ENCODE measurements at regions not wholly inside any gene's neighbourhood (a gene's known extent, or its start where the extent isn't known, plus 50 kb on each side); places are given as distances from the start of the nearest gene placed in this dataset.

GRCh38 chr16:51532551-51532950 is 381.5 kb upstream of the SALL1 start:
- H3K4me3 ChIP-seq (ENCODE audit: low read depth, low read length) = no peak overlapping the region
- DNase-seq (ENCODE audit: low read depth) = no peak
- TF ChIP-seq CTCF (IDR thresholded peaks at IDR 0.05; ENCODE audit: insufficient read depth, low read length) = no peak

- H3K4me3 ChIP-seq (ENCODE audit: low read depth, low read length) = no peak overlapping the region
- TF ChIP-seq CTCF (IDR thresholded peaks at IDR 0.05; ENCODE audit: insufficient read depth, low read length) = no peak
- no peak for DNase-seq (ENCODE audit: low read depth)
Observed at GRCh38 chr16:51531271-51531670, 380.2 kb upstream of the SALL1 start.

GRCh38 chr16:51527349-51527748 is 376.3 kb upstream of the SALL1 start:
- TF ChIP-seq CTCF (IDR thresholded peaks at IDR 0.05; ENCODE audit: insufficient read depth, low read length) = no peak
- H3K4me3 ChIP-seq (ENCODE audit: low read depth, low read length) = no peak overlapping the region
- no peak for DNase-seq (ENCODE audit: low read depth)

- DNase-seq (ENCODE audit: low read depth) = no peak
- H3K4me3 ChIP-seq (ENCODE audit: low read depth, low read length) = no peak overlapping the region
Observed at GRCh38 chr16:51526621-51527020, 375.6 kb upstream of the SALL1 start.

GRCh38 chr16:51524555-51525373 is 373.7 kb upstream of the SALL1 start:
- peak; percentile 10 for TF ChIP-seq CTCF (IDR thresholded peaks at IDR 0.05; ENCODE audit: insufficient read depth, low read length)
- DNase-seq (ENCODE audit: low read depth) = peak; percentile 59
- no peak overlapping the region for H3K4me3 ChIP-seq (ENCODE audit: low read depth, low read length)

More at GRCh38 chr16:51526621-51527020, 375.6 kb upstream of the SALL1 start:
- no peak for TF ChIP-seq CTCF (IDR thresholded peaks at IDR 0.05; ENCODE audit: insufficient read depth, low read length)

- no peak for TF ChIP-seq CTCF (IDR thresholded peaks at IDR 0.05; ENCODE audit: insufficient read depth, low read length)
- no peak overlapping the region for H3K4me3 ChIP-seq (ENCODE audit: low read depth, low read length)
- no peak for DNase-seq (ENCODE audit: low read depth)
Observed at GRCh38 chr16:51524070-51524469, 373.0 kb upstream of the SALL1 start.

All from fibroblast of the aortic adventitia (primary cell).